22Rv1 (cell line): ENCODE measurements at regions not wholly inside any gene's neighbourhood (a gene's known extent, or its start where the extent isn't known, plus 50 kb on each side); places are given as distances from the start of the nearest gene placed in this dataset.

Experiments used
- CTCF ChIP-seq: fragments of 450-650 bp; IDR thresholded peaks from 2 replicates; pipeline ENCODE4 v1.5.1; 2017; ENCODE audit warnings: mild to moderate bottlenecking
- ZFX ChIP-seq: fragments of 450-650 bp; IDR thresholded peaks from 2 replicates; pipeline ENCODE4 v1.6.1; 2017; ENCODE audit warnings: antibody characterized with exemption, borderline replicate concordance

- TF ChIP-seq CTCF (no peak), ZFX (no peak)
These were observed 125.8 kb upstream of the GLI2 start for GRCh38 chr2:120609826-120610395.
